Left lobe of liver (tissue), 2 donors: ENCODE measurements at regions not wholly inside any gene's neighbourhood (a gene's known extent, or its start where the extent isn't known, plus 50 kb on each side); places are given as distances from the start of the nearest gene placed in this dataset.

Source experiments
- ATAC-seq: fragments of 200-7000 bp; cut with Tn5 transposase; one replicate; pipeline ENCODE4 v1.9.1; 2020; ENCODE audit warnings: mild to moderate bottlenecking, moderate library complexity
- DNase-seq: peaks from one replicate; pipeline ENCODE4 v3.0.0-alpha.2; 2020; ENCODE audit warnings: low spot score
- donor health status: DM: no; HTN: no; CAD: no; lungs with moderate emphysema.
- donor health status: DM: no; HTN: yes; CAD: no.

DNA sequence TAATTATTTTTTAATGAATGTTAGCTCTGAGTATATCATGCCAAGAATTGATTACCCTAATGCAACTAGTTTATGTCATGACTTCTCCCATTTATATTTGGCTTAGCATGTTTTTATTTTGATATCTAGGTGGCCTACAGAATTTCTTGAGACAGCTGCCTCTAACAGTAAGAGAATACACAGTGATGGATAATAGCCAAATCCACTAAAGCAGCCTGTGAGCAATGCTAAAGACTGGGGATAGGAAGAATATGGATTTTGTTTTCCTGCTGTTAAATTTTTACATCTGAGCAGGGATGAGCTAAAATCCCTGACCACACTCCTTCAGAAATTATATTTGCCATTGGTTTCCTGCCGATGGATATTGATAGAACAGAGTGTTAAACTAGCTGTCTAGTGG lies 149.3 kb upstream of the TGFBR2 start:
- ATAC-seq, result no peak
- no peak for DNase-seq

DNA sequence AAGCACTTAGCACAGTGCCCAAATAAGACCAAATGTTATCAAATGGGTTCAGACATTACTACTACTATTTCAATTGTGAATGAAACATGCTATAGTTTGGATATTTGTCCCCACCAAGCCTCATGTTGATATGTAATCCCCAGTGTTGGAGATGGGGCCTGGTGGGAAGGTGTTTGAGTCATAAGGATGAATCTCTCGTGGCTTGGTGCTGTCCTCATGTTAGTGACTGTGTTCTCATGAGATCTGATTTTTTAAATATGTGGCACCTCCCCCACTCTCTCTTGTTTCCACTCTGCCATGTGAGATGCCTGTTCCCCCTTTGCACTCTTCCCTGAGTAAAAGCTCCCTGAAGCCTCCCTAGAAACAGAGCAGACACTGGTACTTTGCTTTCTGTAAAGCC lies 148.7 kb upstream of the TGFBR2 start:
- ATAC-seq, result no peak

DNA sequence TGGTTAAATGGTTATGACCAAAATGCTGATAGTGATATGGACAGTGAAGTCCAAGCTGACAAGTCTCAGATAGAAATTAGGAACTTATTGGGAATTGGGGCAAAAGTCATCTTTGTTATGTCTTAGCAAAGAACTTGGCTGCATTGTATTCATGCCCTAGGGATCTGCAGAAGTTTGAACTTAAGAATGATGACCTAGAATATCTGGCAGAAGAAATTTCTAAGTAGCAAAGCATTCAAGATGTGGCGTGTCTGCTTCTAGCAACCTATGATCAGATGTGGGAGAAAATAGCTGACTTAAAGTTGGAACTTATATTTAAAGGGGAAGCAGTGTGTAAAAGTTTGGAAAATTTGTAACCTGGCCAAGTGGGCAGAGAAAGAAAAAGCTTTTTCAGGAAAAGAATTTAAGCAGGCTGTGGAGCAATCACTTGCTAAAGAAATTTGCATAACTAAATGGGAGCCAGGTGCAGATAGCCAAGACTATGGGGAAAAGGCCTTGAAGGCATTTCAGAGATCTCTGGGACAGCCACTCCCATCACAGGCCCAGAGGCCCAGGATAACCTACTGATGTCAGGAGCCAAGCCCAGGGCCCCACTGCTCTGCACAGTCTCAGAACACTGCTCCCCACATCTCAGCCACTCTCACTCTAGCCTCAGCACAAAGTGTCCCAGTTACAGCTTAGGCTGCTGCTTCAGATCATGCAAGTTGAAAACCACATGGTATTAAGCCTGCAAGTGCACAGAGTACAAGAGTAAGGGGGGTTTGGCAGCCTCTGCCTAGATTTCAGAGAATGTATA lies 147.8 kb upstream of the TGFBR2 start:
- ATAC-seq (no peak), DNase-seq (no peak)

More for the DNA sequence above, 148.7 kb upstream of the TGFBR2 start:
- DNase-seq, result no peak

DNA sequence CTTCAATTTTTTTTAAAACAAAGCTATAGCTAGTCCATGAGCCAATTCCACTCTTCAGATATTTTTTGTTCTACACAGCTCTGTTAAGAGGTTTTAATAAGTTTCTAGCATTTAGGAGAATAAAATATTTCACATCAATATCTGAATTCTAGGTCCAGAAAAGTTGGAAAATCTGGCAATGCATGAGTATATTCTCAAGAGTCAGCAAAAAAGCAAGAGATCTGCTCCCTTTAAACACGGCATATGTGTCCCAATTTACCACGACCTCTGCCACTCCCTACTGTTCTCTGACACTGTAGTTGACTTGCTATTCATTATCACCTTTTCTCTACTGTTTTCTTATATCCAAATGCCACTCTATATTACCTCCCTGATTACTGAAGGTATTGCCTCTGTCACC lies 145.1 kb upstream of the TGFBR2 start:
- no peak for DNase-seq
- ATAC-seq, result no peak

GRCh38 chr3:30462721-30463470 lies 143.5 kb upstream of the TGFBR2 start:
- ATAC-seq (no peak), DNase-seq (no peak)

DNA sequence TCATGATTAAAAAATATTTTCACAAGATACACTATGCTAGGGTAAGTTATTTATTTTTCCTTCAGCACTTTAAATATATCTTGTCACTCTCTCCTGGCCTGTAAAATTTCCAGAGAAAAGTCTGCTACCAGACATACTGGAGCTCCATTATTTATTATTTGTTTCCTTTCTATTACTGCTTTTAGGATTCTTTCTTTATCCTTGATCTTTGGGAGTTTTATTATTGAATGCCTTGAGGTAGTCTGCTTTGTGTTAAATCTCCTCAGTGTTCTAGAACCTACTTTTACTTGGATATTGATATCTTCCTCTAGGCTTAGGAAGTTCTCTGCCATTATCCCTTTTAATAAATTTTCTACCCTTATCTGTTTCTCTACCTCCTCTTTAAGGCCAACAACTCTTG lies 142.0 kb upstream of the TGFBR2 start:
- ATAC-seq (no peak), DNase-seq (no peak)

- DNase-seq, result no peak
Measured at GRCh38 chr3:30465454-30465853, 140.9 kb upstream of the TGFBR2 start.

GRCh38 chr3:30467596-30468238 lies 138.7 kb upstream of the TGFBR2 start:
- ATAC-seq, result no peak
- no peak for DNase-seq

More at GRCh38 chr3:30465454-30465853, 140.9 kb upstream of the TGFBR2 start:
- no peak for ATAC-seq

GRCh38 chr3:30469133-30469532 lies 137.3 kb upstream of the TGFBR2 start:
- DNase-seq, result no peak
- ATAC-seq, result no peak

DNA sequence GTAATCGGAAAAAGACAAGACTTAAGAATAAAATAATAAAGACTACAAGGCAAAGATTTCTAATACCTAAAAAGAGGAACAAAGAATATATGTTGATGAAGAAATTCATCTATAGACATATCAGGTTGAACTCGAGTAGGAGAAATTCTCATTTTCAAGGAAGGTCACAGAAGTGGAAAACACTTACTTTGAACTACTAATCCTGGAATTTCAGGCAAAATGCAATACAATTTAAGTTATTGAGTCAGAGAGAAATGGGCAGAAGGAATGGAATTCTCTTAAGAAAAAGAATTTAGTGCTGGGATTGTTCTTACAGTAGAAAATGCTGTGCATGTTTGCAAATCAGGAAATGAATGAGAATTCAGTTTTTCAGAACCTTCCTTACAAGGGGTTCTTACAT lies 135.9 kb upstream of the TGFBR2 start:
- ATAC-seq (no peak), DNase-seq (no peak)

DNA sequence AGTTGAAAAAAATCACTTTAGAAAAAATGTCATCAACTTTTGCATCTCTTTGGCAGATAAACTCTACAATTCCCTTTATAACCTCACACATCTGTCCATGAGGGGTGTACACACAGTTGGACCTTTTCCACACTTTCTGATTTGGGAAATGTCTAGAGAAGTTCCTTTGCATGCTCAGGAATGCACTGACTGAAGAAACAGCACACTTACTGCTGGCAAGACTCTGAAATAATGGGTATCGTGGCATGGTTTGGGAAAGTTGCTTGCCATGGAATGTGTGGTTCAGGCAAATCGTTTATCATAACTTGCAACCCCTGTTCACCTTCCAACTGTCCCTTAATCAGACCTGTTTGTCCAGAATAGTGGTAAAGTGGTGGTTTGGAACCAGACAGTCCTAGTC lies 135.3 kb upstream of the TGFBR2 start:
- DNase-seq, result no peak
- no peak for ATAC-seq

GRCh38 chr3:30471796-30472489 lies 134.5 kb upstream of the TGFBR2 start:
- DNase-seq, result no peak
- ATAC-seq, result no peak

DNA sequence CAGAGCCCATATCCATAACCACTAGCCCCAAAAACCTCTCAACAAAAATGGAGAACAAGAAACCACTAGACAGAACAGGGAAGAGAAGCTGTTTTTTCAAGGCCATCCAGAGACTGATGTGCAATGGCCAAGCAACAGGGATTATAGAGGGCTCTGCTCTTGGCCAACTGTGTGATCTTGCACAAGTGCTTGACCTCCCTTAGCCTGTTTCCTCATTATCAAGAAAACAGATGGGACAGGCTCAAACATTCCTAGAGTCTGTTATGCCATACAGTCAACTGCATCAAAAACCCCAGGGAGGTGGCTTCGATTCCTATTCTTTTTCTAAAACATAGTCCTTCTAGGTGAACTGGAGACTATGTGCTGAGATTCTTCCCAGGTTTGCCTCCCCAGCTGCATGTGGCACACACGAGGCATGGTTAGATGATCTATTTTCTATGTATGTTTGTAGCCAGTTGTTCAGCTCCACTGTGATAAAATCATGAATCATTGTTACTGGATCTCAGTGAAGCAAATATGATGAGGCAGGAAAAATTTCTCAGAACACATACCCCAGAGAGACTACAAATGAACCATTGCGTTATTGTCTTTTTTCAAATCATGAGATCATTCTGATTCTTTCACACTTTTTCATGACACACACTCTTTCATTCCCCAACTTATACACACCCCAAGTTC lies 132.9 kb upstream of the TGFBR2 start:
- peak; percentile 75 for ATAC-seq
- DNase-seq, result no peak

DNA sequence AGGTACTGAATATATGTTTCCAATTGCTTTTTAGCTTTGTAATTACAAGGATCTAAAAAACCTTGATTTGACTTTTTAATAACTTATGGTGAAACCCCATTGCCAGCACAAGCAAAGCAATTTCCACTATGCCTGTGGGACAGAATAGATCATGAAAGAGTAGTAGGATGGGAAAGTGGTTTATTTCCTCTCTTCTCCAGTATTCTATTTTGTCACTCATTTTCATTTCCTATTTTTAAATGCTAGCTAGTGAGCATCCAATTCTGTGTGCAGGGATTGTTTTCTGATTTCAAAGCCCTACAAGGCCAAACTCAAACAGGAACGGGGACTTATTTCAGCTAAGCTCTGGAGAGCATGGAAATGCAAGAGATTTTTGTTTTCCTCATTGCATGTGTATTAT lies 132.0 kb upstream of the TGFBR2 start:
- DNase-seq (no peak), ATAC-seq (no peak)

DNA sequence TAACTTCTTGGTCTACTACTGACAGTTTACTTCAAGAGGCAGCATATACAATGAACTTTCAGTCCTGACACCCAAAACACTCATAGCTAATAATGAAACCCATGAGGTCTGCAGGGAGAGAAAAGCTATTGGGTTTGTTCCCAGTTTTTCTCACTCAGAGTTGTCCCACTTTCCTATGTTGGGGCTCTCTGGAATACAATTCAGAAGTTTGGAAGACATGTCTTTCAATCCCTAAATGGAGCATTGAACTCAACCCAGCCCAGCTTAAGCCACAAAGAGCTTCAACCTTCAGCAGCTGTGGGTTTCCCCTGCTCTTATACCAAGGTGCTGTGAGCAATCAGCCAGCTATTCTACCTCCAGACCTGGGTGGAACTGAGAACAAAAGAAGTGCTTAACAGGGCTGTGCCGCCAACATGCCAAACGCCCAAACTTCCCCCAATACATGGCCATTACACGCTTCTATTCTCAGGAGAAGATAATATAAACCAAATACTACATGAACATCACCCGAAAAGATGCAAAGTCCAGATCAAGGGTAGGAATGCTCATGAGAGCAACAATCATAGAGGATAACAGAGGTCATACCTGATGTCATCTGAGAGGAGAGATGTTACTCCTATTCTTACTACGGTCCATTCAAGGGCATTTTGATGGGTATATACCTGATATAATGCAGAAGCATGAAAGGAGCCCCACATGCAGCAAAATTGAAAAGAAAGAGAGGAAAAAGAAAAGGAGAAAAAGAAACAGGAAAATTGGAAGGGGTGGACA lies 131.2 kb upstream of the TGFBR2 start:
- peak; percentile 27 for ATAC-seq
- DNase-seq, result no peak

- ATAC-seq, result peak; percentile 64
- DNase-seq, result no peak
Measured at GRCh38 chr3:30475809-30476178, 130.6 kb upstream of the TGFBR2 start.

GRCh38 chr3:30476368-30477084 lies 129.9 kb upstream of the TGFBR2 start:
- ATAC-seq (peak; percentile 10), DNase-seq (no peak)

DNA sequence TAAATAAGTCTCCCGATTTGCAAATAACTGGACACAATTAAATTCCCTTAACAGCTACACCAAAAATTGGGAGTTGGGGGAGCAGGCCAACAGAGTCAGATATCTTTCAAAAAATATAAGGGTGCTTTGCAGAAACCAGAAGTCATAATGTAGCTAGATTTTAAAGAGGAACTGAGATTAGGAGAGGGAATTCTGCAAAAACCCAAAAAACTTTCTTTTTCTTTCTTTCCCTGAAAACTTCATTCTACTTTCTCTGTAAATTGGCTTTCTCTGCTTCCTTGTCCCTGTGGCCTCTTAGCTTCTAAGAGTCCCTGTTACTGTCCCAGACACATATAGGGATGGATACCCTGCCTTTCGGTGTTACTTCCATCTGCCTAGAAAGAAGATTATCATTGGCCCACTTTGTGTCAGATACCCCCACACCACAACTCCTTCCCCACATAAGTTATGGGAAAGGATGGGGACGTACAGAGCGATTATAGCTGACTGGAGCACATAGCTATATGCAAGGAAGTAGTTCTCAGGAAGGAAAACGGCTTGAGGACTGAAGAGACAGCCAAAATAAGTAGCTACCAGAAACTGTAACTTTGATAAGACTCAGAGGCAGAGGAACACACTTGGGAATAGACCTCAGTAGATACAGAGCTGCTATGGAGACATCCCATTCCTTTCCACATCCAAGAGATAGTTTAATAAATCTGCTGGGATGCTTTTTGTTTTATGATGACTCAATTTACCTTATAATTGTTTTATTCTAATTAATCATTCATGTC lies 129.1 kb upstream of the TGFBR2 start:
- ATAC-seq (no peak), DNase-seq (no peak)

- DNase-seq (peak; percentile 55), ATAC-seq (peak; percentile 71)
Measured at GRCh38 chr3:30479737-30480136, 126.7 kb upstream of the TGFBR2 start.
